HEK293 (cell line): ENCODE measurements at regions not wholly inside any gene's neighbourhood (a gene's known extent, or its start where the extent isn't known, plus 50 kb on each side); places are given as distances from the start of the nearest gene placed in this dataset.

Experiments used
- CTCF ChIA-PET: fragments of 350-600 bp; formaldehyde crosslinking; extraction: SDS; loops from one replicate; lab custom pipeline; 2021; ENCODE audit warnings: antibody characterized with exemption; lab: Yijun Ruan, JAX
- POLR2A ChIA-PET: fragments of 300-600 bp; formaldehyde crosslinking; extraction: SDS; loops from one replicate; lab custom pipeline; 2020; ENCODE audit warnings: antibody characterized with exemption, inconsistent platforms; lab: Yijun Ruan, JAX
- H3K27ac ChIP-seq: fragments of 200-500 bp; sonication (Bioruptor generic); 2 replicates; pipeline ENCODE4 v1.5.1; 2014; ENCODE audit warnings: low read depth, low read length, control low read depth, inconsistent platforms; ENCODE audit errors: extremely low read depth
- H3K36me3 ChIP-seq, 2 experiments: fragments of 200-500 bp in 1 of 2; sonication (Bioruptor generic) in 1 of 2; 1 replicate in 1 of 2; 2 replicates in 1 of 2; pipeline ENCODE4 v1.5.1; 2014 to 2017; ENCODE audit warnings: inconsistent platforms in 2 of 2, low read length in 2 of 2; ENCODE audit not compliant: control insufficient read depth in 2 of 2, insufficient read depth in 1 of 2
- H3K4me1 ChIP-seq: fragments of 200-500 bp; sonication (Bioruptor generic); 2 replicates; pipeline ENCODE4 v1.5.1; 2014; ENCODE audit warnings: mild to moderate bottlenecking, low read length, inconsistent platforms; ENCODE audit not compliant: control insufficient read depth, insufficient read depth
- H3K4me3 ChIP-seq: 2 replicates; pipeline ENCODE4 v1.5.1; 2011; ENCODE audit warnings: low read depth, mild to moderate bottlenecking, control low read depth, low read length, moderate library complexity
- H3K9me3 ChIP-seq: fragments of 200-500 bp; sonication (Bioruptor generic); 2 replicates; pipeline ENCODE4 v1.5.1; 2014; ENCODE audit warnings: low read depth, low read length, inconsistent platforms; ENCODE audit not compliant: control insufficient read depth, insufficient read depth
- KLF10 ChIP-seq: fragments of 450-650 bp; IDR thresholded peaks from 2 replicates; pipeline ENCODE4 v1.5.1; 2018; ENCODE audit warnings: missing biosample characterization, mild to moderate bottlenecking, missing genetic modification characterization
- KLF8 ChIP-seq: fragments of 450-650 bp; formaldehyde crosslinking; IDR thresholded peaks from 2 replicates; pipeline ENCODE4 v1.5.1; 2016; ENCODE audit warnings: missing biosample characterization, missing genetic modification characterization
- REPIN1 ChIP-seq: fragments of 450-650 bp; formaldehyde crosslinking; IDR thresholded peaks from 2 replicates; pipeline ENCODE4 v1.5.1; 2017; ENCODE audit warnings: missing biosample characterization, missing genetic modification characterization, low read depth
- SP2 ChIP-seq: fragments of 450-650 bp; formaldehyde crosslinking; IDR thresholded peaks from 2 replicates; pipeline ENCODE4 v1.5.1; 2016; ENCODE audit warnings: missing biosample characterization, missing genetic modification characterization
- ZBTB48 ChIP-seq: fragments of 450-650 bp; formaldehyde crosslinking; IDR thresholded peaks from 2 replicates; pipeline ENCODE4 v1.5.1; 2016; ENCODE audit warnings: missing biosample characterization, missing genetic modification characterization
- ZNF146 ChIP-seq: fragments of 450-650 bp; formaldehyde crosslinking; IDR thresholded peaks from 2 replicates; pipeline ENCODE4 v1.5.1; 2016; ENCODE audit warnings: missing biosample characterization, missing genetic modification characterization
- ZNF155 ChIP-seq: fragments of 450-650 bp; formaldehyde crosslinking; IDR thresholded peaks from 2 replicates; pipeline ENCODE4 v1.5.1; 2016; ENCODE audit warnings: missing biosample characterization, missing genetic modification characterization
- ZNF157 ChIP-seq: fragments of 450-650 bp; formaldehyde crosslinking; IDR thresholded peaks from 2 replicates; pipeline ENCODE4 v1.5.1; 2016; ENCODE audit warnings: missing biosample characterization, missing genetic modification characterization
- ZNF174 ChIP-seq: fragments of 450-650 bp; formaldehyde crosslinking; IDR thresholded peaks from 2 replicates; pipeline ENCODE4 v1.5.0; 2017; ENCODE audit warnings: missing biosample characterization, mild to moderate bottlenecking, missing genetic modification characterization
- ZNF292 ChIP-seq: fragments of 450-650 bp; formaldehyde crosslinking; IDR thresholded peaks from 2 replicates; pipeline ENCODE4 v1.5.1; 2016; ENCODE audit warnings: low read depth, missing biosample characterization, missing genetic modification characterization, borderline replicate concordance
- ZNF324 ChIP-seq: fragments of 450-650 bp; formaldehyde crosslinking; IDR thresholded peaks from 2 replicates; pipeline ENCODE4 v1.5.1; 2016; ENCODE audit warnings: missing biosample characterization, missing genetic modification characterization
- ZNF37A ChIP-seq: fragments of 450-650 bp; IDR thresholded peaks from 2 replicates; pipeline ENCODE4 v1.5.1; 2018; ENCODE audit warnings: missing biosample characterization, missing genetic modification characterization
- ZNF391 ChIP-seq: fragments of 450-650 bp; formaldehyde crosslinking; IDR thresholded peaks from 2 replicates; pipeline ENCODE4 v1.5.1; 2016; ENCODE audit warnings: low read depth, missing biosample characterization, missing genetic modification characterization, borderline replicate concordance
- ZNF394 ChIP-seq: fragments of 450-650 bp; formaldehyde crosslinking; IDR thresholded peaks from 2 replicates; pipeline ENCODE4 v1.5.1; 2016; ENCODE audit warnings: missing biosample characterization, missing genetic modification characterization, mild to moderate bottlenecking, moderate library complexity, borderline replicate concordance
- ZNF514 ChIP-seq: fragments of 450-650 bp; formaldehyde crosslinking; IDR thresholded peaks from 2 replicates; pipeline ENCODE4 v1.5.1; 2016; ENCODE audit warnings: missing biosample characterization, missing genetic modification characterization
- ZNF621 ChIP-seq: fragments of 450-650 bp; formaldehyde crosslinking; IDR thresholded peaks from 2 replicates; pipeline ENCODE4 v1.5.1; 2017; ENCODE audit warnings: missing biosample characterization, missing genetic modification characterization
- ZNF776 ChIP-seq: fragments of 450-650 bp; formaldehyde crosslinking; IDR thresholded peaks from 2 replicates; pipeline ENCODE4 v1.5.0; 2017; ENCODE audit warnings: missing biosample characterization, missing genetic modification characterization, borderline replicate concordance
- ZNF777 ChIP-seq: fragments of 450-650 bp; formaldehyde crosslinking; IDR thresholded peaks from 2 replicates; pipeline ENCODE4 v1.5.1; 2017; ENCODE audit warnings: missing biosample characterization, missing genetic modification characterization, borderline replicate concordance
- ZNF791 ChIP-seq: fragments of 450-650 bp; formaldehyde crosslinking; IDR thresholded peaks from 2 replicates; pipeline ENCODE4 v1.5.1; 2016; ENCODE audit warnings: missing biosample characterization, missing genetic modification characterization
- ZNF843 ChIP-seq: fragments of 450-650 bp; formaldehyde crosslinking; IDR thresholded peaks from 2 replicates; pipeline ENCODE4 v1.5.1; 2016; ENCODE audit warnings: missing biosample characterization, missing genetic modification characterization
- ZSCAN16 ChIP-seq: fragments of 450-650 bp; formaldehyde crosslinking; IDR thresholded peaks from 2 replicates; pipeline ENCODE4 v1.5.1; 2016; ENCODE audit warnings: missing biosample characterization, missing genetic modification characterization
- TF ChIP-seq, protein P1 (sequence below): fragments of 450-650 bp; formaldehyde crosslinking; IDR thresholded peaks from 2 replicates; pipeline ENCODE4 v1.5.1; 2017; ENCODE audit warnings: missing biosample characterization, missing genetic modification characterization
- TF ChIP-seq, protein P2 (sequence below): fragments of 450-650 bp; formaldehyde crosslinking; IDR thresholded peaks from 2 replicates; pipeline ENCODE4 v1.5.1; 2016; ENCODE audit warnings: missing biosample characterization, missing genetic modification characterization
- TF ChIP-seq, protein P3 (sequence below): fragments of 450-650 bp; formaldehyde crosslinking; IDR thresholded peaks from 2 replicates; pipeline ENCODE4 v1.5.1; 2016; ENCODE audit warnings: missing biosample characterization, missing genetic modification characterization
- TF ChIP-seq, protein P4 (sequence below): fragments of 450-650 bp; formaldehyde crosslinking; IDR thresholded peaks from 2 replicates; pipeline ENCODE4 v1.5.1; 2016; ENCODE audit warnings: missing biosample characterization, missing genetic modification characterization

DNA sequence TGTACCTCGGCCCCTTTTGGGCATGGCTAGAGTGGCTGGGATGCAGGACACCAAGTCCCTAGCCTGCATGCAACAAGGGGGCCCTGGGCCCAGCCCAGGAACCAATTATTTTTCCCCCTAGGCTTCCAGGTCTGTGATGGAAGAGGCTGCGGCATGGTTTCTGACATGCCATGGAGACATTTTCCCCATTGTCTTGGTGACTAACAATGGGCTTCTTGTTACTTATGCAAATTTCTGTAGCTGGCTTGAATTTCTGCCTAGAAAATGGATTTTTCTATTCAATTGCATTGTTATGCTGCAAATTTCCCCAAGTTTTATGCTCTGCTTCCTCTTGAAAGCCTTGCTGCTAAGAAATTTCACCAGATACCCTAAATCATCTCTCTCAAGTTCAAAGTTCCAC lies 1269.6 kb upstream of the CITED2 start (continued):
- TF ChIP-seq, protein P1, sequence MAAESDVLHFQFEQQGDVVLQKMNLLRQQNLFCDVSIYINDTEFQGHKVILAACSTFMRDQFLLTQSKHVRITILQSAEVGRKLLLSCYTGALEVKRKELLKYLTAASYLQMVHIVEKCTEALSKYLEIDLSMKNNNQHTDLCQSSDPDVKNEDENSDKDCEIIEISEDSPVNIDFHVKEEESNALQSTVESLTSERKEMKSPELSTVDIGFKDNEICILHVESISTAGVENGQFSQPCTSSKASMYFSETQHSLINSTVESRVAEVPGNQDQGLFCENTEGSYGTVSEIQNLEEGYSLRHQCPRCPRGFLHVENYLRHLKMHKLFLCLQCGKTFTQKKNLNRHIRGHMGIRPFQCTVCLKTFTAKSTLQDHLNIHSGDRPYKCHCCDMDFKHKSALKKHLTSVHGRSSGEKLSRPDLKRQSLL (tag by site-specific recombination): no peak
- TF ChIP-seq ZBTB48 (tag by site-specific recombination) (no peak), ZNF391 (no peak)
- TF ChIP-seq, protein P2, sequence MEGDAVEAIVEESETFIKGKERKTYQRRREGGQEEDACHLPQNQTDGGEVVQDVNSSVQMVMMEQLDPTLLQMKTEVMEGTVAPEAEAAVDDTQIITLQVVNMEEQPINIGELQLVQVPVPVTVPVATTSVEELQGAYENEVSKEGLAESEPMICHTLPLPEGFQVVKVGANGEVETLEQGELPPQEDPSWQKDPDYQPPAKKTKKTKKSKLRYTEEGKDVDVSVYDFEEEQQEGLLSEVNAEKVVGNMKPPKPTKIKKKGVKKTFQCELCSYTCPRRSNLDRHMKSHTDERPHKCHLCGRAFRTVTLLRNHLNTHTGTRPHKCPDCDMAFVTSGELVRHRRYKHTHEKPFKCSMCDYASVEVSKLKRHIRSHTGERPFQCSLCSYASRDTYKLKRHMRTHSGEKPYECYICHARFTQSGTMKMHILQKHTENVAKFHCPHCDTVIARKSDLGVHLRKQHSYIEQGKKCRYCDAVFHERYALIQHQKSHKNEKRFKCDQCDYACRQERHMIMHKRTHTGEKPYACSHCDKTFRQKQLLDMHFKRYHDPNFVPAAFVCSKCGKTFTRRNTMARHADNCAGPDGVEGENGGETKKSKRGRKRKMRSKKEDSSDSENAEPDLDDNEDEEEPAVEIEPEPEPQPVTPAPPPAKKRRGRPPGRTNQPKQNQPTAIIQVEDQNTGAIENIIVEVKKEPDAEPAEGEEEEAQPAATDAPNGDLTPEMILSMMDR (tag by site-specific recombination): no peak

DNA sequence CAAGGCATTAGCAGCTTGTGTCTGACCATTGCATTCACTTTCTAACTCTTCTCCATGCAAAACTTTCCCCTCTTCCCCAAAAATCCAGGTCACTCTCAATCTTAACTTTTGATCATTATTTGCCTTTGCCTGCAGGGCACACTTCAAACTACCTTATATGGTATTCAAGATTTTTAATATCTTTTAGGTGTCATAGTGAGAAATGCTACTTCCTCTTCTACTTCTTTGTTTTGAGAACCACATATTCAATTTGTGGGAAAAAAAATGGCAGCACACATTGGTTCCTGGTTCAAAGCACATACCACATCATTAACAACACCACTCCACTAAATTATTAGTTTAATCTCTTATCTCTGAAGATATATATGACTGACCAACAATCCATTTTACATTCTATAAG lies 1267.0 kb upstream of the CITED2 start:
- Histone ChIP-seq H3K36me3 (no peaks in the 10 kb centered on the region), H3K9me3 (no peaks in the 10 kb centered on the region), H3K4me1 (no peaks in the 10 kb centered on the region), H3K4me3 (no peak overlapping the region), H3K27ac (no peak overlapping the region)
- POLR2A ChIA-PET: no interaction called here
- CTCF ChIA-PET: no interaction called here
- no peak for TF ChIP-seq ZNF324 (tag by site-specific recombination)
- no peak for TF ChIP-seq ZNF157 (tag by site-specific recombination)
- no peak for TF ChIP-seq ZNF791 (tag by site-specific recombination)
- no peak for TF ChIP-seq ZNF621 (tag by site-specific recombination)
- no peak for TF ChIP-seq ZNF174 (tag by site-specific recombination)
- TF ChIP-seq ZNF777: no peak
- no peak for TF ChIP-seq ZSCAN16 (tag by site-specific recombination)
- TF ChIP-seq KLF8 (tag by site-specific recombination): no peak
- TF ChIP-seq ZNF394 (tag by site-specific recombination): no peak
- no peak for TF ChIP-seq ZNF776

DNA sequence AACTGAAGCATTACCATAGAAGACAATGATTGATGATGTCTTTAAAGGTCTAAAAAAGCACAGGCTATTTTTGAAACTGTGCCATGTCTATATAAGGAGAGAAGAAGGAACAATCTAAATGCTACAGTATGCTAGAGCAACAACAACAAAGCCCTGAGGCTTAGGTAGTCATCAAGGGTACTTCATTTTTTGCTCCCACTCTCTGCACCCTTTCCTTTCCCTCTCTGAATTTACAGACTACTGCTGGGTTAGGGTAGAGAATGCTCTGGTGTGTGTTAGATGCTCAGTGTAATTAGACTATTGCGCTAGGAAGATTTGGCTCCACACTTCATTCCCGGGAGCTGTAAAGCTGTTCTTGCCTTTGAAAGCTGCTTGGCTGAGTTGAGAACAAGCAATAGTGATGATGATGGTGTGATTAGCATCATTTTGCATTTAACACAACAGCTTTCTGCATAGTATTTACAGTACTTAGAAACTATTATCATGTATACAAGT lies 1262.5 kb upstream of the CITED2 start:
- Histone ChIP-seq H3K4me1 (no peaks in the 10 kb centered on the region), H3K27ac (no peak overlapping the region), H3K4me3 (no peak overlapping the region), H3K9me3 (no peaks in the 10 kb centered on the region), H3K36me3 (no peaks in the 10 kb centered on the region)
- ChIA-PET POLR2A (no interaction called here), CTCF (no interaction called here)
- TF ChIP-seq ZNF514 (tag by site-specific recombination): no peak
- TF ChIP-seq, protein P3, sequence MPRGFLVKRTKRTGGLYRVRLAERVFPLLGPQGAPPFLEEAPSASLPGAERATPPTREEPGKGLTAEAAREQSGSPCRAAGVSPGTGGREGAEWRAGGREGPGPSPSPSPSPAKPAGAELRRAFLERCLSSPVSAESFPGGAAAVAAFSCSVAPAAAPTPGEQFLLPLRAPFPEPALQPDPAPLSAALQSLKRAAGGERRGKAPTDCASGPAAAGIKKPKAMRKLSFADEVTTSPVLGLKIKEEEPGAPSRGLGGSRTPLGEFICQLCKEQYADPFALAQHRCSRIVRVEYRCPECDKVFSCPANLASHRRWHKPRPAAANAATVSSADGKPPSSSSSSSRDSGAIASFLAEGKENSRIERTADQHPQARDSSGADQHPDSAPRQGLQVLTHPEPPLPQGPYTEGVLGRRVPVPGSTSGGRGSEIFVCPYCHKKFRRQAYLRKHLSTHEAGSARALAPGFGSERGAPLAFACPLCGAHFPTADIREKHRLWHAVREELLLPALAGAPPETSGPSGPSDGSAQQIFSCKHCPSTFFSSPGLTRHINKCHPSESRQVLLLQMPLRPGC (tag by site-specific recombination): no peak

DNA sequence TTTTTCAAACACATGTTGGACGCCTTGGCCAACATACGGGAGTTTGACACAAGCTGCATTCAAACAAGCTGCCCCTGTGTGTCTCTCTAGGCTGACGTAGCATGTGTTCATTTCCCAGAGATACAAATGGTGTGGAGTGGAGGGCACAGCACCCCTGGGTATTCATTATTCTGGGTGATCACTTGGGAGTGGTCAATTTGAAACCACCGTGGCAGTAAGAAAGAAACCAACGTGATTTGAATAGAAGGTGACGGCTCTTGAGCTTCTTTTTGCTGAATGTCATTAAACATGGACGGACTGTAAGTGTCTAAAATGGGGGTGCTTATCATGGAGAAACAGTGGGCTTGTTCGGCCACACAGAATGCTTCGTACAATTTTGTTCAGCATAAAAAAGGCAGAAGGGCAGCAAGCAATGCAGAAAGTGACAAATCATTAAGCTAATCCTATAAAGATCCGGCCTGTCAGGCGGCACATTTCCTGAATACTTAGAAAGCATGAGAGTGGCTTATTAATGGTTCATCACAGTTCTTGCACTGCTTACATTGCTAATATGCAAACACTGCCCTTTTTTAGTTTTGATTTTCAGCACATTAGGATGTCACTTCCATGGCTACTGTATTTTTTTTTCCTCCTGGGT lies 1261.9 kb upstream of the CITED2 start:
- Histone ChIP-seq H3K27ac (no peak overlapping the region), H3K4me1 (no peaks in the 10 kb centered on the region), H3K9me3 (no peaks in the 10 kb centered on the region), H3K4me3 (no peak overlapping the region), H3K36me3 (no peaks in the 10 kb centered on the region)
- CTCF ChIA-PET: no interaction called here
- POLR2A ChIA-PET: no interaction called here
- TF ChIP-seq ZNF37A (tag by site-specific recombination) (no peak), ZNF843 (tag by site-specific recombination) (no peak), REPIN1 (tag by site-specific recombination) (no peak), KLF10 (no peak), ZNF155 (tag by site-specific recombination) (no peak), ZNF292 (tag by site-specific recombination) (no peak), ZNF146 (tag by site-specific recombination) (no peak), SP2 (no peak)
- TF ChIP-seq, protein P4, sequence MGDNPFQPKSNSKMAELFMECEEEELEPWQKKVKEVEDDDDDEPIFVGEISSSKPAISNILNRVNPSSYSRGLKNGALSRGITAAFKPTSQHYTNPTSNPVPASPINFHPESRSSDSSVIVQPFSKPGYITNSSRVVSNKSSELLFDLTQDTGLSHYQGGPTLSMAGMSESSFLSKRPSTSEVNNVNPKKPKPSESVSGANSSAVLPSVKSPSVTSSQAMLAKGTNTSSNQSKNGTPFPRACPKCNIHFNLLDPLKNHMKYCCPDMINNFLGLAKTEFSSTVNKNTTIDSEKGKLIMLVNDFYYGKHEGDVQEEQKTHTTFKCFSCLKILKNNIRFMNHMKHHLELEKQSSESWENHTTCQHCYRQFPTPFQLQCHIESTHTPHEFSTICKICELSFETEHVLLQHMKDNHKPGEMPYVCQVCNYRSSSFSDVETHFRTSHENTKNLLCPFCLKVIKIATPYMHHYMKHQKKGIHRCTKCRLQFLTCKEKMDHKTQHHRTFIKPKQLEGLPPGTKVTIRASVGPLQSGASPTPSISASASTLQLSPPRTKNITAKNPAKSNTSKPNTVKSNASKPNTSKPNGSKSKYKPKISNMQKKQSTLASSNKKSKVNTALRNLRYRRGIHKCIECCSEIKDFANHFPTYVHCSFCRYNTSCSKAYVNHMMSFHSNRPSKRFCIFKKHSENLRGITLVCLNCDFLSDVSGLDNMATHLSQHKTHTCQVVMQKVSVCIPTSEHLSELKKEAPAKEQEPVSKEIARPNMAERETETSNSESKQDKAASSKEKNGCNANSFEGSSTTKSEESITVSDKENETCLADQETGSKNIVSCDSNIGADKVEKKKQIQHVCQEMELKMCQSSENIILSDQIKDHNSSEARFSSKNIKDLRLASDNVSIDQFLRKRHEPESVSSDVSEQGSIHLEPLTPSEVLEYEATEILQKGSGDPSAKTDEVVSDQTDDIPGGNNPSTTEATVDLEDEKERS (tag by site-specific recombination): no peak
